HAP-1 (cell line): ENCODE measurements at regions not wholly inside any gene's neighbourhood (a gene's known extent, or its start where the extent isn't known, plus 50 kb on each side); places are given as distances from the start of the nearest gene placed in this dataset.
"Not testable (repeated sequence)": the region's sequence is repeated elsewhere in the genome, so short reads cannot be mapped to it uniquely, and the experiment has no call there.

Experiments used
- DNase-seq, 2 experiments: peaks; one replicate each; pipeline ENCODE4 v3.0.0-alpha.2; 2016 to 2020; ENCODE audit warnings: low spot score in 2 of 2
- H3K27me3 ChIP-seq: fragments of 250-450 bp; sonication (Bioruptor Pico); 2 replicates; pipeline ENCODE4 v1.5.1; 2020; ENCODE audit warnings: low read depth, mild to moderate bottlenecking, moderate library complexity
- H3K36me3 ChIP-seq: fragments of 250-450 bp; sonication (Bioruptor Pico); replicated peaks from 2 replicates; pipeline ENCODE4 v1.5.1; 2020; ENCODE audit warnings: mild to moderate bottlenecking
- H3K4me1 ChIP-seq: fragments of 250-450 bp; sonication (Bioruptor Pico); 2 replicates; pipeline ENCODE4 v1.5.1; 2020; ENCODE audit warnings: mild to moderate bottlenecking
- H3K4me3 ChIP-seq: fragments of 250-450 bp; sonication (Bioruptor Pico); 2 replicates; pipeline ENCODE4 v1.5.1; 2020; ENCODE audit warnings: mild to moderate bottlenecking, moderate library complexity
- H3K9me3 ChIP-seq: fragments of 250-450 bp; sonication (Bioruptor Pico); 2 replicates; pipeline ENCODE4 v1.5.1; 2020; ENCODE audit warnings: mild to moderate bottlenecking, moderate library complexity
- in situ Hi-C: fragments of 300-500 bp; cut with MboI; formaldehyde crosslinking; loops from 3 replicates; pipeline ENCODE4 v1.14.3; 2020; ENCODE audit warnings: low sequenced_read_pairs, inconsistent platforms, mixed read lengths

DNA sequence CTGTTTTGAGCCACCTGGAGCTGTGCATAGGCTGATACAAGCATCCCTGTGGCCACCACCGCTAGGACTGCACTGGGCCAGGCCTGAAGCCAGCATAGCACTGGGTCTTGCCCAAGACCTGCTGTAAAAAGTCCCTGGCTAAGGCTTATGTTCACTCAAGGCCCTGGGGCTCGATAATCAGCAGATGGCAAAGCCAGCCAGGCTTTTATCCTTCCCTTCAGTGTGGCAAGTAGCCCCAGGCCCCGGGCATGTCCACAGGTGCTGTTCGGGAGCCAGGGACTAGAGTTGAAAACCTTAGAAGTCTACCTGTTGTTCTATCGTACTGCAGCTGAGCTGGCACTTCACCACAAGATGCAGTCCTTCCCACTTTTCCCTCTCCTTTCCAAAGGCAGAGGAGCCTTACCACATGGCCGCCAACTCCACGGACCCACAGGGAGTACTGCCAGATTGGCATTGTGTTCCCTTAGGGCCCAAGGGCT is 226.4 kb upstream of the ZNF217 start:
- no peaks in the 10 kb centered on the region for H3K36me3 ChIP-seq
- no peak for DNase-seq
- H3K9me3 ChIP-seq = no peaks in the 10 kb centered on the region; the same call in 1 of the 2 replicates
- no peaks in the 10 kb centered on the region; the same call in 1 of the 2 replicates for H3K4me1 ChIP-seq
- H3K27me3 ChIP-seq = no peaks in the 10 kb centered on the region
- in situ Hi-C loops = no loop called here
- no peak overlapping the region for H3K4me3 ChIP-seq

- DNase-seq = no peak
- in situ Hi-C loops = no loop called here
Observed at GRCh38 chr20:53818457-53819177, 225.0 kb upstream of the ZNF217 start.

GRCh38 chr20:53817513-53817912 is 223.9 kb upstream of the ZNF217 start:
- H3K27me3 ChIP-seq, in situ Hi-C loops, H3K36me3 ChIP-seq, H3K4me1 ChIP-seq, DNase-seq, H3K9me3 ChIP-seq, H3K4me3 ChIP-seq: not testable (repeated sequence)

More at GRCh38 chr20:53818457-53819177, 225.0 kb upstream of the ZNF217 start:
- Histone ChIP-seq H3K4me1 (no peaks in the 10 kb centered on the region; the same call in 1 of the 2 replicates), H3K27me3 (no peaks in the 10 kb centered on the region), H3K36me3 (no peaks in the 10 kb centered on the region), H3K9me3 (no peaks in the 10 kb centered on the region; the same call in 1 of the 2 replicates), H3K4me3 (no peak overlapping the region)

- H3K9me3 ChIP-seq = no peaks in the 10 kb centered on the region; the same call in 1 of the 2 replicates
- H3K27me3 ChIP-seq = no peaks in the 10 kb centered on the region
- in situ Hi-C loops = no loop called here
- no peaks in the 10 kb centered on the region for H3K36me3 ChIP-seq
- no peak overlapping the region for H3K4me3 ChIP-seq
- H3K4me1 ChIP-seq = no peaks in the 10 kb centered on the region; the same call in 1 of the 2 replicates
- no peak for DNase-seq
Observed at GRCh38 chr20:53816872-53817398, 223.3 kb upstream of the ZNF217 start.

- in situ Hi-C loops = no loop called here
- DNase-seq = no peak
- H3K36me3 ChIP-seq = no peaks in the 10 kb centered on the region
- H3K4me1 ChIP-seq = no peaks in the 10 kb centered on the region; the same call in 1 of the 2 replicates
- H3K27me3 ChIP-seq = no peaks in the 10 kb centered on the region
- H3K4me3 ChIP-seq = no peak overlapping the region
- no peaks in the 10 kb centered on the region for H3K9me3 ChIP-seq
Observed at GRCh38 chr20:53815509-53815908, 221.9 kb upstream of the ZNF217 start.

DNA sequence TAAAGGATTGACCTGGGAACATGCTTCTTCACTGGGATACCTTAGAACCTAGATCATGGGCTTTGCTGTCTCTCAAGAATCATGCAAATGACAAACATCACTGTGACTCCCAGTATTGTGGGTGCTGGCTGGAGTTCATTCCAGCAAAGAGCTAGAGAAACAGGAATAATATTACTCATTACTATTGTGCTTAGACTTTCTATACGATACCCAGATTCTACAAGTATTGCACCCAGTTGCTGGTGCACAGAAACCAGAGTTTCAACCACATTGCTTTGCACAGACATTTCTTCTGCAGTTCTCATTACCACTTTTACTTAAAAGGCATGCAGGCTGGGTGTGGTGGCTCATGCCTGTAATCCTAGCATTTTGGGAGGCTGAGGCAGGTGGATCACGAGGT is 220.4 kb upstream of the ZNF217 start:
- H3K36me3 ChIP-seq = no peaks in the 10 kb centered on the region
- no peaks in the 10 kb centered on the region for H3K9me3 ChIP-seq
- peaks cover 11% of the 10 kb centered on the region for H3K4me1 ChIP-seq
- no peaks in the 10 kb centered on the region for H3K27me3 ChIP-seq
- in situ Hi-C loops = no loop called here
- no peak overlapping the region for H3K4me3 ChIP-seq
- DNase-seq = no peak

DNA sequence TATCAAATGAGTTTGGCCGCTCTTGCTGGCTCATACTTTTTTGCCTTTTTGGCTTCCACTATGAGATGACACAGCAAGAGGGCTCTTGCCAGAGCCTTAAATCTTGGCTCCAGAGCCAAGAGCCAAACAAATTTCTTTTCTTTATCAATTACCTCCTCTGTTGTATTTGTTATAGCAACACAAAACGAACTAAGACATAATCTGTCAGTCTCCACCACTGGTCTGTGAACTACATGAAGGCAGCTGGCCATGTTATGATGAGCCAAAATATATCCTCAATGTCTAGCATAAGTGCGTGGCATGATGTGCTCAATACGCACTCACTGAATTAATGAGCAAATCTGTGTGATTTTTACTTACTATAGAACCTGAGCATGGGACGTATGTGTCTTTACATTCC is 220.0 kb upstream of the ZNF217 start:
- Histone ChIP-seq H3K9me3 (no peaks in the 10 kb centered on the region), H3K4me1 (peaks cover 13% of the 10 kb centered on the region), H3K4me3 (no peak overlapping the region), H3K36me3 (no peaks in the 10 kb centered on the region), H3K27me3 (no peaks in the 10 kb centered on the region)
- in situ Hi-C loops = no loop called here
- no peak for DNase-seq

- DNase-seq = no peak
- H3K4me1 ChIP-seq = peaks cover 13% of the 10 kb centered on the region
Observed at GRCh38 chr20:53811577-53811976, 217.9 kb upstream of the ZNF217 start.

GRCh38 chr20:53810661-53811355 is 217.2 kb upstream of the ZNF217 start:
- no peaks in the 10 kb centered on the region for H3K27me3 ChIP-seq

More at GRCh38 chr20:53811577-53811976, 217.9 kb upstream of the ZNF217 start:
- Histone ChIP-seq H3K4me3 (no peak overlapping the region), H3K27me3 (no peaks in the 10 kb centered on the region), H3K36me3 (no peaks in the 10 kb centered on the region), H3K9me3 (no peaks in the 10 kb centered on the region)
- in situ Hi-C loops = no loop called here

DNA sequence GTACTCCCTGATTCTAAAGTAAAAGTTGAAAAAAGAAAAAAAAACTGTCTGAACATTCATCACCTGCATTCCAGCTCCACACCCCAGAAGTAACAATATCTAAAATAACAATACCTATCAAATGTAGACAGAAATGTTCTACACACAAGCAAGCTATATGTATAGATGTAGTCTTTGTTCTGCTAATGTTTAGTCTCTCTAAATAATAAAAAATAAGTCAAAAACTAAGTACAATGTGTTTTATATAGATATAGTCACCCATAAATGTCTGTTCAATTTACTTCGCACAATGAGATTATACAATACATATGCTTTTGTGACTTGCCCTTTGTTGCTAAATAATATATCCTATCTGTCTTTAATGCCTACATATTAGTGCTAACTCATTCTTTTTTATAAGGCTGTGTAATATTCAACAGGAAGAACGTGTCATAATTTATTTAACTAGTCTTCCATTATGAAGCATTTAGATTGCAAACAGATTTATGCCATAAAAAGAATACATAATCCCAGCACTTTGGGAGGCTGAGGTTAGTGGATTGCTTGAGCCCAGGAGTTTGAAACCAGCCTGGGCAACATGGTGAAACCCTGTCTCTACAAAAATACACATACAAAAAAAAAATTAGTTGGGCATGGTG is 216.2 kb upstream of the ZNF217 start:
- H3K9me3 ChIP-seq = no peaks in the 10 kb centered on the region
- peaks cover 18% of the 10 kb centered on the region for H3K4me1 ChIP-seq
- in situ Hi-C loops = no loop called here
- peak in 1 of 2 experiments; percentile 22 for DNase-seq
- H3K36me3 ChIP-seq = no peaks in the 10 kb centered on the region
- no peaks in the 10 kb centered on the region for H3K27me3 ChIP-seq
- H3K4me3 ChIP-seq = no peak overlapping the region

More at GRCh38 chr20:53810661-53811355, 217.2 kb upstream of the ZNF217 start:
- in situ Hi-C loops = no loop called here
- Histone ChIP-seq H3K9me3 (no peaks in the 10 kb centered on the region), H3K36me3 (no peaks in the 10 kb centered on the region), H3K4me3 (no peak overlapping the region), H3K4me1 (peaks cover 17% of the 10 kb centered on the region)
- DNase-seq = no peak

DNA sequence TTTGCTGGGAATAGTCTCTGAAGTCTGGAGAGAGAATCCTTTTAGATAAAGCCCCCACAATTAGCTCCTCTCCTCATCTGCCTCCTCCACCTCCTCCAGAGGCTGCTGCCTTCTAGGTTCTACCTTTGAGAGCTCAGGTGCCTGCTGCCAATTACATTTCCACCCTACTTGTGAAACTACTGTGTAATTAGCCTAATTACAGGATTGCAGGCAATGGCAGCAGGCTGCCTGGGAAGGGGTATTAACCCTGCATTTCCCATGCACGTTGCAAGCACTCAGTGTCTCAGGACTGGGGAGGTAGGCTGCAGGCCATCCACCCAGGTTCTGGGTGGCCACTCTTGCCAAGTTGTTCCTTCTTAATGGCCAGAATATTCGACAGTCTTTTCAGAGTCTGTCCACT is 215.6 kb upstream of the ZNF217 start:
- in situ Hi-C loops = no loop called here
- no peaks in the 10 kb centered on the region for H3K36me3 ChIP-seq
- no peaks in the 10 kb centered on the region for H3K27me3 ChIP-seq
- no peak for DNase-seq
- no peaks in the 10 kb centered on the region for H3K9me3 ChIP-seq
- peaks cover 18% of the 10 kb centered on the region for H3K4me1 ChIP-seq
- H3K4me3 ChIP-seq = no peak overlapping the region

DNA sequence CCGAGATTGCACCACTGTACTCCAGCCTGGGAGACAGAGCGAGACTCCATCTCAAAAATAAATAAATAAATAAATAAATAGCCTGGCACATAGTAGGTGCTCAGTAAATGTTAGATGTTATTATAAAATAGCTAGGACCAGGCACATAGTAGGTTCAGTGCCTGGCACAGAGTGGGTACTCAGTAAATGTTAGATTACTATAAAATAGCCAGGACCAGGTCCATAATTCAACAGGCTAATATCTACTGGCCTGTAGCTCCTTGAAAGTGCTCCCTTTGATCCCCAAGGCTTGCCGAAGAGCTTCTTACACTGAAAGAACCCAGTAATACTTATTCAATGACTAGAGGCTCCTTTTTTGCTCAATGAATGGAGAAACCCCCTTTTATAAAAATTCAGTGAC is 215.1 kb upstream of the ZNF217 start:
- peaks cover 18% of the 10 kb centered on the region for H3K4me1 ChIP-seq
- H3K27me3 ChIP-seq = no peaks in the 10 kb centered on the region
- in situ Hi-C loops = no loop called here
- DNase-seq = no peak
- no peaks in the 10 kb centered on the region for H3K36me3 ChIP-seq
- no peaks in the 10 kb centered on the region for H3K9me3 ChIP-seq
- H3K4me3 ChIP-seq = no peak overlapping the region

DNA sequence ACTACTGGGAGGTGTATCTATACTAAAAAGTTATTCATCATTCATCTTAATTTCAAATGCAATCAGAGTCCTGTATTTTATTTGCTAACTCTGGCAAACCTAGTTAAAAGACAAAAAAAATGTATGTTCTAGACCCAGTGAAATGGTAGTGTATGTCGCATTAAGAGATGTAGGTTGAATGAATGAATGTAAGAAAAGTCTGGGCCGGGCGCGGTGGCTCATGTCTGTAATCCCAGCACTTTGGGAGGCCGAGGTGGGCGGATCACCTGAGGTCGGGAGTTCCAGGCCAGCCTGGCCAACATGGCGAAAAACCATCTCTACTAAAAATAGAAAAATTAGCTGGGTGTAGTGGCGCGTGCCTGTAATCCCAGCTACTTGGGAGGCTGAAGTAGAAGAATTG is 214.7 kb upstream of the ZNF217 start:
- peaks cover 18% of the 10 kb centered on the region for H3K4me1 ChIP-seq
- in situ Hi-C loops, H3K4me3 ChIP-seq, H3K27me3 ChIP-seq, H3K36me3 ChIP-seq, H3K9me3 ChIP-seq, DNase-seq: not testable (repeated sequence)
